Omental fat pad (tissue), 3 donors: ENCODE measurements at regions not wholly inside any gene's neighbourhood (a gene's known extent, or its start where the extent isn't known, plus 50 kb on each side); places are given as distances from the start of the nearest gene placed in this dataset.

Source experiments
- ATAC-seq: fragments of 150-250 bp; one replicate; pipeline ENCODE4 v1.9.1; 2016; ENCODE audit warnings: mild to moderate bottlenecking, moderate library complexity; ENCODE audit not compliant: low FRiP score
- DNase-seq: peaks from one replicate; pipeline ENCODE4 v3.0.0-alpha.2; 2019; ENCODE audit warnings: low spot score
- CTCF ChIP-seq, 3 donors: fragments of 450-650 bp; IDR thresholded peaks; one replicate each; pipeline ENCODE4 v1.5.1; 2016 to 2017; ENCODE audit warnings: antibody characterized with exemption in 3 of 3, mild to moderate bottlenecking in 3 of 3, moderate library complexity in 2 of 3

GRCh38 chr13:107860284-107860683, 355.1 kb downstream of the LIG4 start:
- TF ChIP-seq CTCF (IDR thresholded peaks at IDR 0.05): no peak
- DNase-seq (no peak), ATAC-seq (no peak)

- TF ChIP-seq CTCF (IDR thresholded peaks at IDR 0.05): no peak
- no peak for DNase-seq
- no peak for ATAC-seq
Measured at GRCh38 chr13:107854880-107855279, 360.5 kb downstream of the LIG4 start.

GRCh38 chr13:107852072-107852471, 363.3 kb downstream of the LIG4 start:
- no peak for DNase-seq
- ATAC-seq: no peak
- no peak for TF ChIP-seq CTCF (IDR thresholded peaks at IDR 0.05)

- ATAC-seq: no peak
- no peak for DNase-seq
Measured at GRCh38 chr13:107851670-107852069, 363.7 kb downstream of the LIG4 start.

GRCh38 chr13:107847406-107847805, 367.9 kb downstream of the LIG4 start:
- ATAC-seq (no peak), DNase-seq (no peak)
- TF ChIP-seq CTCF (IDR thresholded peaks at IDR 0.05): no peak

More at GRCh38 chr13:107851670-107852069, 363.7 kb downstream of the LIG4 start:
- no peak for TF ChIP-seq CTCF (IDR thresholded peaks at IDR 0.05)

GRCh38 chr13:107846642-107847041, 368.7 kb downstream of the LIG4 start:
- TF ChIP-seq CTCF (IDR thresholded peaks at IDR 0.05): no peak
- DNase-seq: no peak
- ATAC-seq: no peak

GRCh38 chr13:107845911-107846310, 369.4 kb downstream of the LIG4 start:
- no peak for ATAC-seq
- DNase-seq: no peak
- no peak for TF ChIP-seq CTCF (IDR thresholded peaks at IDR 0.05)
